Prostate gland (tissue), 2 donors: ENCODE measurements at regions not wholly inside any gene's neighbourhood (a gene's known extent, or its start where the extent isn't known, plus 50 kb on each side); places are given as distances from the start of the nearest gene placed in this dataset.

ENCODE experiments used
- DNase-seq: peaks from one replicate; pipeline ENCODE4 v3.0.0-alpha.2; 2019; ENCODE audit warnings: low spot score
- H3K27ac ChIP-seq, 2 donors: fragments of 200-600 bp; sonication (generic); 2 replicates each; pipeline ENCODE4 v1.5.1; 2017 to 2019
- H3K27me3 ChIP-seq: fragments of 200-600 bp; sonication (generic); replicated peaks from 2 replicates; pipeline ENCODE4 v1.5.1; 2019; ENCODE audit not compliant: insufficient read depth
- H3K36me3 ChIP-seq, 2 donors: fragments of 200-600 bp; sonication (generic); 1 replicate in 1 of 2; 2 replicates in 1 of 2; pipeline versions ENCODE4 v1.5.1 to v1.8.1; 2017 to 2019
- H3K4me1 ChIP-seq: fragments of 200-600 bp; sonication (generic); replicated peaks from 2 replicates; pipeline ENCODE4 v1.5.1; 2019
- H3K4me3 ChIP-seq, 2 donors: fragments of 200-600 bp; sonication (generic); 2 replicates each; pipeline ENCODE4 v1.5.1; 2017 to 2019
- H3K9me3 ChIP-seq: fragments of 200-600 bp; sonication (generic); 2 replicates; pipeline ENCODE4 v1.5.1; 2017
- POLR2A ChIP-seq: fragments of 450-650 bp; IDR thresholded peaks from one replicate; pipeline ENCODE4 v1.6.1; 2016; ENCODE audit warnings: antibody characterized with exemption, mild to moderate bottlenecking
- POLR2AphosphoS5 ChIP-seq: sonication (generic); formaldehyde crosslinking; IDR thresholded peaks from one replicate; pipeline ENCODE4 v1.6.1; 2017; ENCODE audit warnings: antibody characterized with exemption
- WGBS: methylation state at CpG from one replicate; pipeline ENCODE4 v1.1.5; 2018; 5-methylcytosine and 5-hydroxymethylcytosine counted together
- intact Hi-C: fragments of 100-400 bp; cut with DNase I; formaldehyde crosslinking; loops from one replicate; pipeline ENCODE4 v1.14.2; 2022
- TF ChIP-seq, protein P1 (sequence below), 4 experiments: fragments of 200-600 bp in 2 of 4; fragments of 450-650 bp in 2 of 4; sonication (generic) in 2 of 4; IDR thresholded peaks; 1 replicate in 3 of 4; 2 replicates in 1 of 4; pipeline ENCODE4 v1.5.1; 2016 to 2019; ENCODE audit warnings: antibody characterized with exemption in 4 of 4, mild to moderate bottlenecking in 2 of 4, moderate library complexity in 2 of 4

- no peaks in the 10 kb centered on the region for H3K36me3 ChIP-seq
- WGBS, result 85% methylated on average over 13 of the region's 13 CpGs
- no peaks in the 10 kb centered on the region for H3K4me1 ChIP-seq
- H3K9me3 ChIP-seq, result no peaks in the 10 kb centered on the region
- H3K27me3 ChIP-seq, result no peaks in the 10 kb centered on the region
- no peak overlapping the region for H3K4me3 ChIP-seq
- H3K27ac ChIP-seq, result no peak overlapping the region
- no peak for TF ChIP-seq POLR2A
- no peak for TF ChIP-seq POLR2AphosphoS5
- TF ChIP-seq, protein P1, sequence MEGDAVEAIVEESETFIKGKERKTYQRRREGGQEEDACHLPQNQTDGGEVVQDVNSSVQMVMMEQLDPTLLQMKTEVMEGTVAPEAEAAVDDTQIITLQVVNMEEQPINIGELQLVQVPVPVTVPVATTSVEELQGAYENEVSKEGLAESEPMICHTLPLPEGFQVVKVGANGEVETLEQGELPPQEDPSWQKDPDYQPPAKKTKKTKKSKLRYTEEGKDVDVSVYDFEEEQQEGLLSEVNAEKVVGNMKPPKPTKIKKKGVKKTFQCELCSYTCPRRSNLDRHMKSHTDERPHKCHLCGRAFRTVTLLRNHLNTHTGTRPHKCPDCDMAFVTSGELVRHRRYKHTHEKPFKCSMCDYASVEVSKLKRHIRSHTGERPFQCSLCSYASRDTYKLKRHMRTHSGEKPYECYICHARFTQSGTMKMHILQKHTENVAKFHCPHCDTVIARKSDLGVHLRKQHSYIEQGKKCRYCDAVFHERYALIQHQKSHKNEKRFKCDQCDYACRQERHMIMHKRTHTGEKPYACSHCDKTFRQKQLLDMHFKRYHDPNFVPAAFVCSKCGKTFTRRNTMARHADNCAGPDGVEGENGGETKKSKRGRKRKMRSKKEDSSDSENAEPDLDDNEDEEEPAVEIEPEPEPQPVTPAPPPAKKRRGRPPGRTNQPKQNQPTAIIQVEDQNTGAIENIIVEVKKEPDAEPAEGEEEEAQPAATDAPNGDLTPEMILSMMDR (IDR thresholded peaks at IDR 0.05), result no peak
- intact Hi-C loops, result no loop called here
- DNase-seq, result no peak
Observed at GRCh38 chr10:7507887-7508726, 97.3 kb upstream of the SFMBT2 start.

- Histone ChIP-seq H3K9me3 (no peaks in the 10 kb centered on the region), H3K27me3 (no peaks in the 10 kb centered on the region), H3K36me3 (no peaks in the 10 kb centered on the region), H3K4me1 (no peaks in the 10 kb centered on the region), H3K4me3 (no peak overlapping the region), H3K27ac (no peak overlapping the region)
- no peak for DNase-seq
- intact Hi-C loops, result no loop called here
- WGBS, result 88% methylated on average over 3 of the region's 3 CpGs
- TF ChIP-seq, protein P1 (IDR thresholded peaks at IDR 0.05), result no peak
- TF ChIP-seq POLR2A, result no peak
- TF ChIP-seq POLR2AphosphoS5, result no peak
Observed at GRCh38 chr10:7506571-7506970, 95.7 kb upstream of the SFMBT2 start.

DNA sequence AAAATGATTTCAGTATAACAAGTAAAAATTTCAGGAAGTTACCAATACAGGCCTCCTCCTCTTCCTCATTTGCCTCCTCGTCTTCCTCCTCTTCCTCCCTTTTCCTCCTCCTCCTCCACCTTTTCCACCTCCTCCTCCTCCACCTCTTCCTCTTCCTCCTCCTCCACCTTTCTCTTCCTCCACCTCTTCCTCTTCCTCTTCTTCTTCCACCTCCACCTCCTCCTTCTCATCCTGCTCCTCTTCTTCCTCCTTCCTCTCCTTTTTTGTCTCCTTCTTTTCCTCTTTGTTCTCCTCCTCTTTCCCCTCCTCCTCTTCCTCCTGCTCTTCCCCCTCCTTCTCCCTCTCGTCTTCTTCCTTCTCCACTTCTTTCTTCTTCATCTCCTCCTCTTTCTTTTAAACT, 94.4 kb upstream of the SFMBT2 start:
- no peak overlapping the region for H3K27ac ChIP-seq
- H3K9me3 ChIP-seq, result no peaks in the 10 kb centered on the region
- intact Hi-C loops, result no loop called here
- H3K4me3 ChIP-seq, result no peak overlapping the region
- WGBS, result 87% methylated on average over 2 of the region's 2 CpGs
- H3K36me3 ChIP-seq, result no peaks in the 10 kb centered on the region
- DNase-seq, result no peak
- no peaks in the 10 kb centered on the region for H3K4me1 ChIP-seq
- TF ChIP-seq, protein P1 (IDR thresholded peaks at IDR 0.05), result no peak
- TF ChIP-seq POLR2A (no peak), POLR2AphosphoS5 (no peak)
- no peaks in the 10 kb centered on the region for H3K27me3 ChIP-seq

DNA sequence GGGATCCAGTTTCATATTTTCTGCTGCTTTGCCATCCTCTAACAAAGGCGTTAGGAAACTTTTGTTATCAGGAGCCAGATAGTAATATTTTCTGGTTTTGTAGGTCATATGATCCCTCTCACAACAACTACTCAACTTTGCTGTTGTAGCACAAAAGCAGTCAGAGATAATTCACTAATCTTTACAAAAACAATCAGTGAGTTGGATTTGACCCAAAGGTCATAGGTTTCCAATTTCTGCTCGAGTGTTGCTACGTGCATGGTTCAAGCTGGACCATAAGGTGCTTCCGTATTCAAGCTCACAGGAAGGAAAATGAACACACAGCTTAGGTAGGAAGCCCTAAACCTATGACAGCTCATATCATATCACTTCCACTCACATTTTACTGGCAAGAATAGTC, 92.4 kb upstream of the SFMBT2 start:
- Histone ChIP-seq H3K27ac (no peak overlapping the region), H3K27me3 (no peaks in the 10 kb centered on the region), H3K4me3 (no peak overlapping the region), H3K9me3 (no peaks in the 10 kb centered on the region), H3K4me1 (no peaks in the 10 kb centered on the region), H3K36me3 (no peaks in the 10 kb centered on the region)
- DNase-seq, result no peak
- 76% methylated on average over 4 of the region's 4 CpGs for WGBS
- TF ChIP-seq POLR2AphosphoS5, result no peak
- TF ChIP-seq, protein P1 (IDR thresholded peaks at IDR 0.05), result no peak
- TF ChIP-seq POLR2A, result no peak
- intact Hi-C loops, result no loop called here

- intact Hi-C loops, result no loop called here
- Histone ChIP-seq H3K4me1 (no peaks in the 10 kb centered on the region), H3K36me3 (no peaks in the 10 kb centered on the region), H3K27ac (no peak overlapping the region), H3K27me3 (no peaks in the 10 kb centered on the region), H3K9me3 (no peaks in the 10 kb centered on the region), H3K4me3 (no peak overlapping the region)
- TF ChIP-seq POLR2AphosphoS5, result no peak
- DNase-seq, result no peak
- WGBS, result 89% methylated on average over 12 of the region's 12 CpGs
Observed at GRCh38 chr10:7501157-7501556, 90.3 kb upstream of the SFMBT2 start.
